Coronary artery (tissue), 2 donors: ENCODE measurements at regions not wholly inside any gene's neighbourhood (a gene's known extent, or its start where the extent isn't known, plus 50 kb on each side); places are given as distances from the start of the nearest gene placed in this dataset.

Source experiments
- DNase-seq: peaks from one replicate; pipeline ENCODE4 v3.0.0-alpha.2; 2017; ENCODE audit warnings: low spot score
- H3K27ac ChIP-seq, 2 donors: fragments of 200-600 bp; sonication (generic); one replicate each; pipeline ENCODE4 v1.5.1; 2016 to 2019
- H3K4me3 ChIP-seq: fragments of 200-600 bp; sonication (generic); 2 replicates; pipeline ENCODE4 v1.5.1; 2016; ENCODE audit warnings: mild to moderate bottlenecking, moderate library complexity
- CTCF ChIP-seq: fragments of 200-600 bp; sonication (generic); IDR thresholded peaks from one replicate; pipeline ENCODE4 v1.5.1; 2019; ENCODE audit warnings: antibody characterized with exemption

DNA sequence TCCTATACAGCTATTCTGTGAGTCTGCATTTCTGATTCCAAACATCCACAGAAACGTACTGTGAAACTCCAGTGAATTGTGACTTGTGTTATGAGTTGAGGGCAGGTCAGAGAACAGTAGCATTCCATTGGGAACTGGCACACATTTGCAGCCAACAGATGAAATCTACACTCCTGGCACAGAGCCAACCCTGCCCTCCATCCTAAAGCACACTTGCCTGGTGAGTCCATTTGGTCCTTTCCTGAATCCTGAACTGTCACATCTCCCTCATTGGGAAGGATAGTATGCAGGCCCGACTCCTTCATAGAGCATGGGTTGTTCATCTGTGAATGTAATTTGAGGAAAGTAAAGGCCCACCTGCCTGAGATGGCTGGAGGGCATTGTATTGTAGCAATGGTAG, 314.3 kb upstream of the RASGRP1 start:
- no peak overlapping the region for H3K4me3 ChIP-seq
- peak overlapping the region; percentile 34 to 78 for H3K27ac ChIP-seq
- TF ChIP-seq CTCF, result no peak
- no peak for DNase-seq

GRCh38 chr15:38879909-38880471, 315.4 kb upstream of the RASGRP1 start:
- Histone ChIP-seq H3K27ac (peak overlapping the region; percentile 34 to 78), H3K4me3 (no peak overlapping the region)
- DNase-seq, result no peak
- no peak for TF ChIP-seq CTCF

- peak overlapping the region in 1 of 2 donors; percentile 8 for H3K27ac ChIP-seq
- no peak overlapping the region for H3K4me3 ChIP-seq
- DNase-seq, result no peak
- TF ChIP-seq CTCF, result no peak
Measured at GRCh38 chr15:38882221-38882620, 317.6 kb upstream of the RASGRP1 start.

- Histone ChIP-seq H3K4me3 (no peak overlapping the region), H3K27ac (peak overlapping the region in 1 of 2 donors; percentile 11)
- TF ChIP-seq CTCF, result no peak
- no peak for DNase-seq
Measured at GRCh38 chr15:38883987-38884386, 319.4 kb upstream of the RASGRP1 start.

DNA sequence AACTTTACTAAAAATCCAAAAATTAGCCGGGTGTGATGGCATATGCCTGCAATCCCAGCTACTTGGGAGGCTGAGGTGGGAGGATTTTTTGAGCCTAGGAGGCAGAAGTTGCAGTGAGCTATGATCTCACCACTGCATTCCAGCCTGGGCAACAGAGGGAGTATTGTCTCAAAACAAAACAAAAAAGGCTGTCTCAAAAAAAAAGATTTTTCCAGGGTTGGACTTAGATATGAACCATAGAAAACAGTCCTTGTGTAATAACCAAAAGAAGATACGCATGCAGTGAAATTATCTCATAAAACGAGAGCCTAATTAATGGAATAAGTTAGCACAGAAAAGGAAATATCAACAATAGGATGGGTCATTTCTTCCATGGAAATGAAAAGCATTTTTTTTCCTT, 320.4 kb upstream of the RASGRP1 start:
- TF ChIP-seq CTCF, result no peak
- Histone ChIP-seq H3K4me3 (no peak overlapping the region), H3K27ac (peak overlapping the region; percentile 29 to 57)
- DNase-seq, result no peak

GRCh38 chr15:38885471-38885952, 320.9 kb upstream of the RASGRP1 start:
- no peak overlapping the region for H3K4me3 ChIP-seq
- H3K27ac ChIP-seq, result peak overlapping the region; percentile 29 to 57
- TF ChIP-seq CTCF, result no peak
- no peak for DNase-seq
